Thoracic aorta (tissue), 2 donors: ENCODE measurements at regions not wholly inside any gene's neighbourhood (a gene's known extent, or its start where the extent isn't known, plus 50 kb on each side); places are given as distances from the start of the nearest gene placed in this dataset.

ENCODE experiments used
- ATAC-seq: fragments of 150-250 bp; one replicate; pipeline ENCODE4 v1.8.0; 2017; ENCODE audit warnings: low read depth; ENCODE audit not compliant: insufficient number of reproducible peaks, low FRiP score
- DNase-seq: peaks from one replicate; pipeline ENCODE4 v3.0.0-alpha.2; 2020; ENCODE audit warnings: low spot score
- H3K27ac ChIP-seq, 2 donors: fragments of 200-600 bp; sonication (generic); 1 replicate in 1 of 2; 2 replicates in 1 of 2; pipeline ENCODE4 v1.5.1; 2016; ENCODE audit warnings: mild to moderate bottlenecking in 2 of 2, moderate library complexity in 2 of 2
- H3K27me3 ChIP-seq: fragments of 200-600 bp; sonication (generic); replicated peaks from 2 replicates; pipeline ENCODE4 v1.6.0; 2016; ENCODE audit warnings: mild to moderate bottlenecking; ENCODE audit not compliant: insufficient read depth
- H3K36me3 ChIP-seq: fragments of 200-600 bp; sonication (generic); one replicate; pipeline ENCODE4 v1.5.1; 2016
- H3K4me1 ChIP-seq, 2 donors: fragments of 200-600 bp; sonication (generic); 1 replicate in 1 of 2; 2 replicates in 1 of 2; pipeline versions ENCODE4 v1.5.1 to v1.6.0; 2016; ENCODE audit warnings: low read depth in 2 of 2, mild to moderate bottlenecking in 1 of 2; ENCODE audit not compliant: control insufficient read depth in 1 of 2
- H3K4me3 ChIP-seq: fragments of 200-600 bp; sonication (generic); 2 replicates; pipeline ENCODE4 v1.5.1; 2016; ENCODE audit warnings: mild to moderate bottlenecking
- H3K9me3 ChIP-seq: fragments of 200-600 bp; sonication (generic); 2 replicates; pipeline ENCODE4 v1.5.1; 2016
- CTCF ChIP-seq: fragments of 200-600 bp; sonication (generic); IDR thresholded peaks from one replicate; pipeline ENCODE4 v1.5.1; 2019; ENCODE audit warnings: antibody characterized with exemption

- Histone ChIP-seq H3K4me3 (no peak overlapping the region), H3K36me3 (no peaks in the 10 kb centered on the region), H3K9me3 (no peaks in the 10 kb centered on the region), H3K4me1 (peaks cover 18 to 24% of the 10 kb centered on the region in 2 donors), H3K27me3 (no peaks in the 10 kb centered on the region), H3K27ac (no peak overlapping the region)
- no peak for TF ChIP-seq CTCF
- DNase-seq, result no peak
- no peak for ATAC-seq
Observed at GRCh38 chr3:459311-459670, 262.7 kb downstream of the CHL1 start.

GRCh38 chr3:461006-461405, 264.4 kb downstream of the CHL1 start:
- no peak for TF ChIP-seq CTCF
- peaks cover 7 to 12% of the 10 kb centered on the region in 2 donors for H3K4me1 ChIP-seq
- no peaks in the 10 kb centered on the region for H3K36me3 ChIP-seq
- H3K4me3 ChIP-seq, result no peak overlapping the region
- H3K9me3 ChIP-seq, result no peaks in the 10 kb centered on the region
- no peak overlapping the region for H3K27ac ChIP-seq
- ATAC-seq (no peak), DNase-seq (no peak)
- H3K27me3 ChIP-seq, result no peaks in the 10 kb centered on the region

GRCh38 chr3:462851-463250, 266.3 kb downstream of the CHL1 start:
- Histone ChIP-seq H3K36me3 (no peaks in the 10 kb centered on the region), H3K9me3 (no peaks in the 10 kb centered on the region), H3K4me1 (peaks cover 7 to 12% of the 10 kb centered on the region in 2 donors), H3K27ac (no peak overlapping the region), H3K4me3 (no peak overlapping the region), H3K27me3 (no peaks in the 10 kb centered on the region)
- ATAC-seq (no peak), DNase-seq (no peak)
- no peak for TF ChIP-seq CTCF

- DNase-seq, result no peak
- Histone ChIP-seq H3K9me3 (no peaks in the 10 kb centered on the region), H3K27ac (no peak overlapping the region), H3K4me1 (peaks cover 7 to 12% of the 10 kb centered on the region in 2 donors), H3K36me3 (no peaks in the 10 kb centered on the region), H3K27me3 (no peaks in the 10 kb centered on the region), H3K4me3 (no peak overlapping the region)
- TF ChIP-seq CTCF, result no peak
- no peak for ATAC-seq
Observed at GRCh38 chr3:463252-464192, 267.0 kb downstream of the CHL1 start.

GRCh38 chr3:464255-464654, 267.7 kb downstream of the CHL1 start:
- H3K4me1 ChIP-seq, result peaks cover 7 to 12% of the 10 kb centered on the region in 2 donors
- H3K27ac ChIP-seq, result no peak overlapping the region
- no peaks in the 10 kb centered on the region for H3K36me3 ChIP-seq
- no peaks in the 10 kb centered on the region for H3K27me3 ChIP-seq
- TF ChIP-seq CTCF, result no peak
- DNase-seq (no peak), ATAC-seq (no peak)
- no peak overlapping the region for H3K4me3 ChIP-seq
- no peaks in the 10 kb centered on the region for H3K9me3 ChIP-seq
